GM10248 (cell line): ENCODE measurements at regions not wholly inside any gene's neighbourhood (a gene's known extent, or its start where the extent isn't known, plus 50 kb on each side); places are given as distances from the start of the nearest gene placed in this dataset.

Experiments
- CTCF ChIA-PET: fragments of 300-600 bp; sonication (Branson Sonifier 250); formaldehyde crosslinking; extraction: SDS; loops from one replicate; lab custom pipeline; 2021; ENCODE audit warnings: antibody characterized with exemption; lab: Yijun Ruan, JAX
- POLR2A ChIA-PET: fragments of 350-650 bp; sonication (Branson Sonifier 250); formaldehyde crosslinking; extraction: SDS; loops from one replicate; lab custom pipeline; 2020; ENCODE audit warnings: antibody characterized with exemption; lab: Yijun Ruan, JAX
- DNase-seq: peaks from one replicate; pipeline ENCODE4 v3.0.0; 2012; ENCODE audit errors: extremely low spot score
- CTCF ChIP-seq: IDR thresholded peaks from 2 replicates; pipeline ENCODE4 v1.5.1; 2012; ENCODE audit warnings: mild to moderate bottlenecking, low read depth; ENCODE audit errors: extremely low read depth, missing control alignments, control extremely low read depth

DNA sequence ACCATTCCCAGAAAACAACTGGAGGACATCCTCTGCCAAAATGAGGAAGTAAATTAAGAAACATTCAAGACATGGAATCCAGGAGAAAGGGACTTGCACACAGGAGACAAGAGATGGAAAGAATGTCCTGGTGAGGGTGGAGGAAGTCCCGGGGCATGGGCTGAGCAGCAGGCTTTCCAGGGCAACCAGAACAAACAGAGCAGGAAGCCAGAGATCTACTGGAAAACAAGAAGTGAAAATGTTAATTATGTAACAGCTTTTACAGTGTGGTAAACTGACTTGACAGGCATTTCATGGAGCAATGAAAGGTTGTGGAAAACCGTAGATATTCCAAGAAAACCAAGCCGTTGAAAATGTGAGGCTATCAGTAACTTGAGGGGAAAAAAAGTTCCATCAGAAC, 55.2 kb upstream of the ZNF746 start:
- no peak for TF ChIP-seq CTCF
- CTCF ChIA-PET, result no interaction called here
- POLR2A ChIA-PET, result no interaction called here
- DNase-seq, result no peak
